Coronary artery (tissue), 2 donors: ENCODE measurements at regions not wholly inside any gene's neighbourhood (a gene's known extent, or its start where the extent isn't known, plus 50 kb on each side); places are given as distances from the start of the nearest gene placed in this dataset.

ENCODE experiments used
- DNase-seq: peaks from one replicate; pipeline ENCODE4 v3.0.0-alpha.2; 2017; ENCODE audit warnings: low spot score
- H3K27ac ChIP-seq, 2 donors: fragments of 200-600 bp; sonication (generic); one replicate each; pipeline ENCODE4 v1.5.1; 2016 to 2019
- H3K4me3 ChIP-seq: fragments of 200-600 bp; sonication (generic); 2 replicates; pipeline ENCODE4 v1.5.1; 2016; ENCODE audit warnings: mild to moderate bottlenecking, moderate library complexity
- CTCF ChIP-seq: fragments of 200-600 bp; sonication (generic); IDR thresholded peaks from one replicate; pipeline ENCODE4 v1.5.1; 2019; ENCODE audit warnings: antibody characterized with exemption

DNA sequence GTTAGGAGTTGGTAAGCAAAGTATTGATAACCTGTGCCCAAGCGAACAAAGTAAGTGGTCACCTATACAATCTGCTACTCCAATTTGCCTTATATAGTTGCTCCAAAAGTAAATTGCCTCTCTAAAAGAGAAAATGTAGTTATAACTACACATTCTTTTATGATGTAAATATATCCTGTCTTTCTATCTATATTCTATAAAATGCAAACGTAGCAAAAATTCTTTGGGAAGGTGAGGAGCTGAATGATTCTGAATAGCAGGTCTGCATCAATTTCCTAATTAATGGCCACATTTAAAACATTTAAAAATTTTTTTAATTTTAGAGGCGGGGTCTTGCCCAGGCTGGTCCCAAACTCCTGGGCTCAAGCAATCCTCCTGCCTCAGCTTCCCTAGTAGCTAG lies 64.2 kb upstream of the ASIP start:
- no peak for TF ChIP-seq CTCF
- H3K27ac ChIP-seq: no peak overlapping the region

GRCh38 chr20:34179637-34180360 lies 61.4 kb upstream of the ASIP start:
- no peak for DNase-seq
- H3K4me3 ChIP-seq: no peak overlapping the region
- no peak for TF ChIP-seq CTCF
- H3K27ac ChIP-seq: no peak overlapping the region

More for the DNA sequence above, 64.2 kb upstream of the ASIP start:
- H3K4me3 ChIP-seq: no peak overlapping the region
- no peak for DNase-seq

GRCh38 chr20:34180460-34181120 lies 60.6 kb upstream of the ASIP start:
- DNase-seq: no peak
- no peak for TF ChIP-seq CTCF
- no peak overlapping the region for H3K4me3 ChIP-seq
- no peak overlapping the region for H3K27ac ChIP-seq

GRCh38 chr20:34181484-34181883 lies 59.7 kb upstream of the ASIP start:
- DNase-seq: no peak

GRCh38 chr20:34185766-34186620 lies 55.2 kb upstream of the ASIP start:
- Histone ChIP-seq H3K27ac (no peak overlapping the region), H3K4me3 (no peak overlapping the region)
- no peak for DNase-seq
- no peak for TF ChIP-seq CTCF

More at GRCh38 chr20:34181484-34181883, 59.7 kb upstream of the ASIP start:
- no peak overlapping the region for H3K27ac ChIP-seq
- TF ChIP-seq CTCF: no peak
- no peak overlapping the region for H3K4me3 ChIP-seq

GRCh38 chr20:34189572-34190163 lies 51.6 kb upstream of the ASIP start:
- TF ChIP-seq CTCF: no peak
- Histone ChIP-seq H3K4me3 (no peak overlapping the region), H3K27ac (no peak overlapping the region)
- no peak for DNase-seq
